ENCODE measurements at regions not wholly inside any gene's neighbourhood (a gene's known extent, or its start where the extent isn't known, plus 50 kb on each side); places are given as distances from the start of the nearest gene placed in this dataset.

DNA sequence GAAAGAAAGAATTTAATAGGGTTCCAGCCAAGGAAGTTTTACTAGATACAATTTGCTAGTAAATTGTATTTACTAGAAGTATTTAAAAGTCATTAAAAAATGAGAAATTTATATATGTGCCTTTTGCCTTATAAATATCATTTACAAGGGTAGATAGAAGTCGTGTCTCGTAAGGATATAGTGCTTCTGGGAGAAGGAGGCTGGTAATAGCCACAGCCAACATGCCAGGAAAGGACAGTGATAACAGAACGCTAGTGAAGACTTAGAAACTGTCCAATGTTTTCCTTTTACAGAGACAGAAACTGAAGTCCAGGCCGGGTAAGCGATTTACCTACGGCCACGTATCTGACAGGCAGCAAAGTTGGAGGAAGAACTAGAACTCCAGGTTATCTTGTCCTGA is 113.5 kb upstream of the LRRN1 start:
- TF ChIP-seq CTCF (IDR thresholded peaks at IDR 0.05; ENCODE audit: low read depth, low read length): no peak
- no peak for TF ChIP-seq EZH2phosphoT487 (IDR thresholded peaks at IDR 0.05; ENCODE audit: low read depth)
